CMK (cell line): ENCODE measurements at regions not wholly inside any gene's neighbourhood (a gene's known extent, or its start where the extent isn't known, plus 50 kb on each side); places are given as distances from the start of the nearest gene placed in this dataset.

ENCODE experiments used
- DNase-seq: peaks from one replicate; pipeline ENCODE4 v3.0.0-alpha.2; 2010; ENCODE audit warnings: low read depth

DNA sequence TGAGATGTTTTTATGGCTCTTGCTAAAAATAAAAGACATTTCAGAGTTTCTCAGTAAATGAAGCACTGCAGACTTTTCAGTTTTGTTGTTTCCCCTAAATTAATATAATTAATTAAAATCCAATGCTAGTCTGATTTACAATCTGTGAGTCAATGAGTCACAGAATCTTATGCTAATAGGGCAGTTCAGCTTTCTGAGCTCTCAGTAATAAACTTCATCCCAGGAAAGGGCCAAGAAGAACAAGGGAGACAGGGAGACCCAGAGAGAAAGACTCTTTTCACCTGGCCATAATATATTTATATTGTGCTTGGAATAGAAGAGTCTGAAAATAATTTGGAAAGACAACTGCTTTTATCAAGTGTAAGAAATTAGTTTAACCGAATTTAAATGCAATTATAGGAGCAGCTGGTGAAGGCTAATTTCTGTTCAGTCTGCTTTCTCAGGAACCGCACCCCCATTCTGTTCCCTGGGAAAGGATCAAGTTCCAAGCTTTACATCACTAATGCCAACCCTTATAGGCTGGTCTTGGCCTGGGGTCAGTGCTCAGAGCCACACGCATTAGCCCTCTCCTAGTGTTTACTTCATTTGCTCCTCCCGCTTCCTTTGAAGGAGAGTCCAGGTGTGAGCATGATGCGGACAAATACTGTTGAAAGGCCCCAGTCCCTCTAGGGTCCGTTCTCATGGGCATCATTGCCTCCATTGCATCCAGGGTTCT lies 145.6 kb downstream of the ZBTB18 start:
- no peak for DNase-seq

DNA sequence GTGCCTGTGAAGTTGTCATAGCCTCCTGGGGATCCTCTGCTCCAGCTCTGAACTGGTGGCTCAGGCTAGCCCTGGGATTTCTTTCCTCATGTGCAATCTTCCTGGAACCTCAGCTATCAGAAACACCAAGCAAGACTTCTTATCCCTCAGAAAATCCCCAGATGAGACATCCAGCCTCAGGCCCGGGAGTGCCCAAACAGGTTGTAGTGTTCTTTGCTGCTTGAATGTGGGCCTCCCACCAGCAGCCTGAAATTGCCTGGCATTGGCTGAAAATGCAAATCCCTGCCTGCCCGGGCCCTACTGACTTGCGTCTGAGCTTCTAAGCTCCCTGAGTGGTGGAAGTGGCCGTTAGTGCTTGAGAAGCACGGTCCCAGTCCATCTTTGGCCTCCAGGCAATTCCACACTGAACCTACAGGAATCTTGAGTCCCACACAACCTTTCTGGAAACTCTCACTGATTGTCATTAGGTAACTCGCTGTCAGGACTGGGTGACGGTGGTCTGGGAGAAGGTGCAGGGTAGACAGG lies 146.8 kb downstream of the ZBTB18 start:
- DNase-seq: no peak

GRCh38 chr1:244199902-244200301 lies 148.8 kb downstream of the ZBTB18 start:
- DNase-seq: no peak

- no peak for DNase-seq
Measured at GRCh38 chr1:244200596-244200995, 149.5 kb downstream of the ZBTB18 start.

GRCh38 chr1:244201750-244202149 lies 150.7 kb downstream of the ZBTB18 start:
- no peak for DNase-seq

DNA sequence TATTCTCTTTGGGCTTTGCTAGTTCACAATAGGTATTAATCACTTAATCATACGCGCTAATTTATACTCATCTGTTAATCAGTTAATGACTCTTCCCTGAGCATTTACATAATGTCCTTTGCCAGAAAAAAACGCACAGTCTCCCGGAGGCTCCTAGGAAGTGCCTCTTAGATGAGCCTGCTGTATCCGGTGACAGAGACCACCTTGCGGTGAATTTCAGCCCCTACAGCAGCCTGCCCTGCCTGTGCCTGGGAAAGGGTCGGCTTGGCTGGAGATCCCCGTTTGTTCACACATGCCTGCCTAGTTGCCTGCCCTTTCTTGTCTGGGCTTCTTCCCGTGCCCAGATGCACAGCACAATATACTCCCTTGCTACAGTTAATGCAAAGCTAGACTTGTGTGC lies 152.9 kb downstream of the ZBTB18 start:
- DNase-seq: no peak

- no peak for DNase-seq
Measured at GRCh38 chr1:244205171-244205570, 154.1 kb downstream of the ZBTB18 start.

DNA sequence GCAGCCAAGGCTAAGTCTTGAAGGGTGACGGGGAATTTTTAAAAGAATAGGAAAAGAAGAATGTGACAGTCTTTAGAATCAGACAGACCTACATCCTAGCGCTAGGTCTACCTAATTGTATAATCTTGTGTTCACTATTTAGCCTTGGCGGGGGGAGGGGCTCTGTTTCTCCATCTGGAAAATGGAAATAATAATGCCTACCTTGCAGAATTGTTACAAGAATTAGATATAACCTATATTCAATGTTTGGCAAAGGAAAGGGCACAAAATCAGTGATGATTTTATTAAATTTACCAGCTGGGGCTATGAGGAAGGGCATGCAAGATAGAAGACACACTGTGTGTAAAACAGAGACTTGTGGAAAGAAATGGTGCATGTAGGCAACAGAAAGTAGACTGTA lies 154.8 kb downstream of the ZBTB18 start:
- no peak for DNase-seq

DNA sequence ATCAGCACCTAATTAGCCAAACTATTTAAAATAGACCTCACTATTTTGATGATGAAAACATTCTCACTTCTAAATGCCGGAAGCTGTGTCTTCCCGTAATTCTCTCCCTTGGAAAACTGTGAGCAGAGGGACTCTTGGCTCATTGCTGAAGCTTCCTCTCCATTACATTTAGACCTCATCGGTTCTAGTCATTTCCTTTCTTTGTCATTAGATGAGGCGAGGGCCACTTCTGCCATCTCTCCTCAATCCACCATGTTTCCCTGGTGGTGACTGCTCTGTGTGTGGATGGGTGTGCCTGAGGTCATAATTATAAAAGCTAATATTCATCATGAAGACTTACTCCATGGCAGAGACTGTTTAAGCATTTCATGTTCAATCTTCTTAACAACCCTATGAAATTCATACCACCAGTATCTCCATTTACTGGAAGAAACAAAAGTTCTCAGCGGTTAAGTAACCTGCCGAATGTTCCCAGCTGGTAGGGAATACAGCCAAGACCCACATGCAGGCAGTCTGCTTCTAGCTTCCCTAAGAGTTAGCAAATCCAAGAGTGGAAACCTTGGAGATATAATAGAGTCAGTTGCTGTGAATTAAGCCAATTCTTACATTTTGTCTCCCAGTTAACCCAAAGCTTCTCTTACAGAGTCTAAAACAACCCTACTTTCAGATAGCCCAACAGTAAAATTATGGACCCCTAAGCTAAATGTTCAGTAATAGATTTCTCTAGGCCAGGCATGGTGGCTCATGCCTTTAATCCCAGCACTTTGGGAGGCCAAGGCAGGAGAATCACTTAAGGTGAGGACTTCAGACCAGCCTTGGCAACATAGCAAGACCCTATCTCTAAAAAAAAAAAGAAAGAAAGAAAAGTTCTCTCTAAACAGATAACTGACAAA lies 156.2 kb downstream of the ZBTB18 start:
- no peak for DNase-seq

GRCh38 chr1:244207935-244208244 lies 156.8 kb downstream of the ZBTB18 start:
- no peak for DNase-seq

DNA sequence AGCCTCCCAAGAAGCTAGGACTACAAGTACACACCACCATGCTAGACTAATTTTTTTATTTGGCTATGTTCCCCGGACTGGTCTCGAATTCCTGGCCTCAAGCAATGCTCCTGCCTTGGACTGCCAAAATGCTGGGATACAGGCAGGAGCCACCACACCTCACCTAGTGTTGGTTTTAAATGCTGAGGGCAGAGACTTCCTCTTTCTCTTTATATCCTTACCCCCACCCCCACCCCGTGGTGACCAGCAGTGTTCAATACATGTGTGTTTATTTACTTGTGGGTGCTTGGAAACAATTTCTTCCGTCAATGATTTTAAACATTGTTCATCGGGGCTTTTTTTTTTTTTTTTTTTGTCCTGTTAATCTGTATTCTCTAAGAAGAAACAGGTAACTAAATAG lies 158.9 kb downstream of the ZBTB18 start:
- DNase-seq: no peak

DNA sequence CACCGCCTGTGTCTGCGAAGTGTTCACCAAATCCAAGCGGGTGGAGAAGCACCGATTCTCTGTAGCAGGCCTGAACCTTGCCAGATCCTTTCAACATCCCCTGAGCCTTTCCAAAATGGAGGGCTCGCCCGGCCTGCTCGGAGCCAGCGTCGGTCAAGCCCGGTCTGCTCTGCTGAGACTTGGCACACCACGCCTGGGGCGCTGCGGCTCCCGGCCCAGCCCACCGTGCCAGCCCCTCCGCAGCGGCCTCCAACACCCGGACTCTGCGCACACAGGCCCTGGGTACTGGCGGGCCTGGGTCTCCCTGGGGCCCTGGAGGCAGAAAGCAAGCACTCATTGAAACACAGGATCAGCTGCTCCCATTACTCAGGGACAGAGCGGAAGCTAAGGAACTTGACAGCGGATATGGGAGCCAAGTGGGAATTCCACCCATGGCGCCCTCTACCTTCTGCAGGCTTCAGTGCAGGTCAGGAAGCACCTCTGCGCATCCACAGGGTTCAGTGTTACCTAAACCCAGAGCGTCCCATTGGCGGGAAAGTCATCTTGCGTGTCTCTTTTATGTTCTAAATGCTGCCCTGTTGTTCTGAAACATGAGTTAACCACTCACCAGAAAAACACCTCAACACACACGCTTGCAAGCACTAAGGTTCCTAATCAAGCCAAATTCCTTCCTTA lies 159.9 kb downstream of the ZBTB18 start:
- DNase-seq: no peak

DNA sequence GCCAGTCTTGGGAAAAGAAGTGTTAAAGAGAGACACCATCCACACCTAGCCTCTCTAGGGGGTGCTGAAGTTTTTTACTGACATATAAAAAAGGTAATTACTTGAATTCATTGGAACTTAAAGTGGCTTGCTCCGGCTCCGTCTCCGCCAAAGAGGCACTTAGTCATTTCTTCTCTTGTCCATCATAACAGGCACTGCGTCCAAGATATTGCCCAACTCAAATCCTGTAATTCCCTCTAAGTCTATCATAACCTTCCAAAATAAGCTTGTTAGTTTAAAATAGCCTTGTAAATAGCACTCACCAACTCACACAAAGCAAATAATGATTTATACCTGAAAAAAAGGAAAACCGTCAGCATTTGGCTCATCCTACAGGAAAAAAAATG lies 160.5 kb downstream of the ZBTB18 start:
- no peak for DNase-seq

GRCh38 chr1:244212219-244212618 lies 161.1 kb downstream of the ZBTB18 start:
- DNase-seq: no peak

DNA sequence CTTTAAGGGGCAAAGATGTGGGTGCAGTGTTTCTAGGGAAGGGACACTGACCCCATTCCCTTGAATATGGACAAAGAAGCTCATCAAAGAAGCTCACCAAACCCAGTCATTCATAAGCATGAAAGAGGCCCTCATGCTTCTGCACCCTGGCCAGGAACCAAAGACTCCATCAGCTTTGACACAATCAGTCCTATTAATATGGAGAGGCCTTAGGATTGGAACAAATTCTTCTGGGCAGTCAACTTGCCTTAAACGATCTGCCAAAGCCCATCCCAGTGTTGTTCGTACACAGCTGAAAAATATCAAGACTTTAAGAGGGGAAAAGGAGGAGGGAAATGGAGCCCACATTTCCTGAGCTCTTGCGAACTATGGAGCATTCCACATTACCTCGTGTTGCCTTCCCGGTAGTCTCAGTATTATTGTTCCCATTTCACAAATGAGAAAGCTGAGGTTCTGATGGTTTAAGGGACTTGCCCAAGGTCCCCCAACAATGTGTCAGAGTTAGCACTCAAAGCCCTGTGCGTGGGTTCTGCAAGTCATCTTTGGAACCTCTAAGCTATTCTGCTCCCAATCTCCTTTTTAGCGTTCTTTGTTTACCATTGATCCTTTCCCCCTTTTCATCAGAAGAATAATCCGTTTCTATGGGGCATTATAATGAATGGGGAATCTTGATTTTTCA lies 161.9 kb downstream of the ZBTB18 start:
- DNase-seq: no peak

- DNase-seq: no peak
Measured at GRCh38 chr1:244214009-244214967, 163.2 kb downstream of the ZBTB18 start.

DNA sequence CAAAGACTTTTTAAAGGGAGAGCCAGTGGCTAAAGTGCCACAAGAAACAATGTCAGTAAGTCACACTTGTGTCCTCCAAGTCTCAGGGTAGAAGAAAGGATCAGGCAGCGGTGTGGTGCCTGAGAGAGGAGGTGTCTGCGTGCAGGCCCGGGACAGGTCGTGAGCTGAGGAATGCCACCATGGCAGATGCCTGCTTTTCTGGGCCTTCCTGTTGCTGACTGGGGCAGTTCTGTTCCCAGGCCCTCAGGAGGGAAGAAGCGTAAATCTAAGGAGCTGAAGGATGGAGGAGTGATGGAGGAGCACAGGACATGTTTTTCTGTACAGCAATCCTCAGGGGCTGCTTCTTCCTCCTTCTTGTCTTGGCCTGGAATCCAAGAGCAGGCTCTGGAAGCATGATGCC lies 165.8 kb downstream of the ZBTB18 start:
- no peak for DNase-seq

- DNase-seq: no peak
Measured at GRCh38 chr1:244217711-244218110, 166.6 kb downstream of the ZBTB18 start.

DNA sequence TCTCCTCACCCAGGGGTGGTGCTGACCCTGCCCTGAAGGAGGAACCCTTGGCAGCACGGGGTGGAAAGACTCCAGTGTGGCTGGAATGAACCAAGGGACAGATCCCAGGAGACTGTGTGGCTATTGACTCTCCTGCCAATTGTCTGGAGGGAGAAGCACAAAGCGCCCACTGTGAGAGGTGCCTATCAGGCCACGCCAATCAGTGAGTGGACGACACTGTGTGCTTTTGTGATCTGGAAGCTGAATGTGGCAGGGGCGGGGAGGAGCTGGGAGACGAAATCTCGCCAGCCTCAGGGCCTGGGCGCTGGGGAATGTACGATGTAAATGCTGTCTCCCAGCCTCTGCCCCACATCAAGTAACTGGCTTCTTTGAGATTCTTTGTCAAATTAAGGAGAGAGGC lies 167.1 kb downstream of the ZBTB18 start:
- no peak for DNase-seq

- no peak for DNase-seq
Measured at GRCh38 chr1:244219149-244219548, 168.1 kb downstream of the ZBTB18 start.

DNA sequence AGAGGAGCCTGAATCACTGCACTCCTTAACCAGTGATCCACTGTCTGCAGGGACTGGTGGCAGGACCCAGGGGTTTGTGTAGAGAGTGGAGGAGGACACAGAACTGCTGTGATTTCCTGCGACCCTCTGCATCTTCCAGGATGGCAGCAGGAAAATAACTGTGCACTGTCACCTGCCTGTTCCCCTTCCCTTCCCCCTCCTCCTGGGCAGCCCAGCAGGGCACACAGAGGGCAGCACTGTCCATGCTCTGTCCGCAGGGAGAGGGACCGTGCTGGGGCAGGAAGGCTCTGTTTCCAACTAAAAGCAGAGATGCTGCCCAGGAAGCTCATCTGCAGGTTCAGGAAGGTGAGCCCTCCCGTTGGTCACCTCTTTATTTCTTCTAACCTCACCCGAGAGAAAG lies 168.7 kb downstream of the ZBTB18 start:
- no peak for DNase-seq
